Daoy (cell line): ENCODE measurements at regions not wholly inside any gene's neighbourhood (a gene's known extent, or its start where the extent isn't known, plus 50 kb on each side); places are given as distances from the start of the nearest gene placed in this dataset.
"Not testable (repeated sequence)": the region's sequence is repeated elsewhere in the genome, so short reads cannot be mapped to it uniquely, and the experiment has no call there.

Experiments used
- DNase-seq: peaks from one replicate; pipeline ENCODE4 v3.0.0-alpha.2; 2015; ENCODE audit warnings: low read depth

- no peak for DNase-seq
These were observed 50.7 kb upstream of the KLF7 start for GRCh38 chr2:207216457-207216856.

- DNase-seq = no peak
These were observed 51.7 kb upstream of the KLF7 start for GRCh38 chr2:207217442-207217841.

- DNase-seq = no peak
These were observed 53.4 kb upstream of the KLF7 start for GRCh38 chr2:207219081-207219630.

- DNase-seq = peak; percentile 73
These were observed 54.1 kb upstream of the KLF7 start for GRCh38 chr2:207219676-207220501.

- DNase-seq = no peak
These were observed 56.0 kb upstream of the KLF7 start for GRCh38 chr2:207221731-207222130.

GRCh38 chr2:207223051-207223450, 57.3 kb upstream of the KLF7 start:
- peak; percentile 90 for DNase-seq

- no peak for DNase-seq
These were observed 58.6 kb upstream of the KLF7 start for GRCh38 chr2:207224381-207224780.

GRCh38 chr2:207224791-207225482, 59.2 kb upstream of the KLF7 start:
- DNase-seq = no peak

GRCh38 chr2:207225773-207226172, 60.0 kb upstream of the KLF7 start:
- DNase-seq = no peak

- no peak for DNase-seq
These were observed 60.5 kb upstream of the KLF7 start for GRCh38 chr2:207226243-207226642.

- DNase-seq = no peak
These were observed 60.9 kb upstream of the KLF7 start for GRCh38 chr2:207226671-207227061.

GRCh38 chr2:207227062-207227748, 61.5 kb upstream of the KLF7 start:
- DNase-seq = no peak

GRCh38 chr2:207227749-207228145, 62.0 kb upstream of the KLF7 start:
- no peak for DNase-seq

- no peak for DNase-seq
These were observed 62.7 kb upstream of the KLF7 start for GRCh38 chr2:207228402-207228801.

GRCh38 chr2:207229161-207229560, 63.4 kb upstream of the KLF7 start:
- no peak for DNase-seq

GRCh38 chr2:207230261-207231105, 64.7 kb upstream of the KLF7 start:
- DNase-seq = no peak

GRCh38 chr2:207231106-207231865, 65.5 kb upstream of the KLF7 start:
- no peak for DNase-seq

GRCh38 chr2:207231967-207232366, 66.2 kb upstream of the KLF7 start:
- no peak for DNase-seq

- DNase-seq = not testable (repeated sequence)
These were observed 67.4 kb upstream of the KLF7 start for GRCh38 chr2:207233141-207233540.

- no peak for DNase-seq
These were observed 68.0 kb upstream of the KLF7 start for GRCh38 chr2:207233731-207234130.

GRCh38 chr2:207235621-207236020, 69.9 kb upstream of the KLF7 start:
- DNase-seq = no peak
